VCaP (cell line): ENCODE measurements at regions not wholly inside any gene's neighbourhood (a gene's known extent, or its start where the extent isn't known, plus 50 kb on each side); places are given as distances from the start of the nearest gene placed in this dataset.

ENCODE experiments used
- H3K27ac ChIP-seq: fragments of 450-650 bp; 2 replicates; pipeline ENCODE4 v1.5.1; 2017
- CTCF ChIP-seq: fragments of 450-650 bp; conservative IDR thresholded peaks from 2 replicates; pipeline ENCODE4 v1.5.1; 2017; ENCODE audit warnings: mild to moderate bottlenecking, moderate library complexity

GRCh38 chr3:175879417-175879816 is 1020.3 kb downstream of the NAALADL2 start:
- H3K27ac ChIP-seq = no peak overlapping the region
- TF ChIP-seq CTCF = no peak

- TF ChIP-seq CTCF = no peak
- no peak overlapping the region for H3K27ac ChIP-seq
Measured at GRCh38 chr3:175869404-175869803, 1010.3 kb downstream of the NAALADL2 start.

- no peak for TF ChIP-seq CTCF
- H3K27ac ChIP-seq = no peak overlapping the region
Measured at GRCh38 chr3:175868626-175869025, 1009.5 kb downstream of the NAALADL2 start.

GRCh38 chr3:175865724-175866123 is 1006.6 kb downstream of the NAALADL2 start:
- H3K27ac ChIP-seq = no peak overlapping the region
- no peak for TF ChIP-seq CTCF

GRCh38 chr3:175861916-175862315 is 1002.8 kb downstream of the NAALADL2 start:
- H3K27ac ChIP-seq = no peak overlapping the region
- no peak for TF ChIP-seq CTCF
